Prostate gland (tissue), 2 donors: ENCODE measurements at regions not wholly inside any gene's neighbourhood (a gene's known extent, or its start where the extent isn't known, plus 50 kb on each side); places are given as distances from the start of the nearest gene placed in this dataset.

Experiments used
- POLR2AphosphoS5 ChIP-seq: sonication (generic); formaldehyde crosslinking; IDR thresholded peaks from one replicate; pipeline ENCODE4 v1.6.1; 2017; ENCODE audit warnings: antibody characterized with exemption
- TF ChIP-seq, protein P1 (sequence below), 4 experiments: fragments of 200-600 bp in 2 of 4; fragments of 450-650 bp in 2 of 4; sonication (generic) in 2 of 4; IDR thresholded peaks; 1 replicate in 3 of 4; 2 replicates in 1 of 4; pipeline ENCODE4 v1.5.1; 2016 to 2019; ENCODE audit warnings: antibody characterized with exemption in 4 of 4, mild to moderate bottlenecking in 2 of 4, moderate library complexity in 2 of 4

DNA sequence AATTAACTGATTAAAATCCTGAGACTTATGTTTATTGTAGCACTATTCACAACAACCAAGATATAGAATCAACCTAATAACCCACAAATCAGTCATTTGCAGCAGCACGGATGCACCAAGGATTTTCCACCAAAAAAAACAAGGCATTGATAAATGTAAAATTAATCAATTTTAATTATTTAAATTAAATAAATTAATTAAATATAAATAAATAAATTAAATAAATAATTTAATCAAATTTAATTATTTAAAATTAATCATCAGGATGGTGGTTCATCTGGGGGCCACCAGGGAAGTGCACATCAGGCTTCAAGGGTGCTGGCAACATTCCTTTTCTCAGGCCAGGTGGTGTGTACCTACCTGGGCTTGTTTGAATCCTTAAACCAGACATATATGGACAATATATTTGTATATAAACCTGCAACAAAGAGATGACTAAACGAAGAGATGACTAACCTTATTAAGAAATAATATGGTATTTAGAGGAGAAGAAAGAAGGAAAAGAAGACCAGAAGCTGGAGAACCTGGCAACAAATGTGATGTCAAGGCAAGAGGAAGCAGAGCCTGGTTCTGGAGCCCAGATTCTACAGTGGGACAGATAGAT, 89.2 kb downstream of the CD164 start:
- TF ChIP-seq, protein P1, sequence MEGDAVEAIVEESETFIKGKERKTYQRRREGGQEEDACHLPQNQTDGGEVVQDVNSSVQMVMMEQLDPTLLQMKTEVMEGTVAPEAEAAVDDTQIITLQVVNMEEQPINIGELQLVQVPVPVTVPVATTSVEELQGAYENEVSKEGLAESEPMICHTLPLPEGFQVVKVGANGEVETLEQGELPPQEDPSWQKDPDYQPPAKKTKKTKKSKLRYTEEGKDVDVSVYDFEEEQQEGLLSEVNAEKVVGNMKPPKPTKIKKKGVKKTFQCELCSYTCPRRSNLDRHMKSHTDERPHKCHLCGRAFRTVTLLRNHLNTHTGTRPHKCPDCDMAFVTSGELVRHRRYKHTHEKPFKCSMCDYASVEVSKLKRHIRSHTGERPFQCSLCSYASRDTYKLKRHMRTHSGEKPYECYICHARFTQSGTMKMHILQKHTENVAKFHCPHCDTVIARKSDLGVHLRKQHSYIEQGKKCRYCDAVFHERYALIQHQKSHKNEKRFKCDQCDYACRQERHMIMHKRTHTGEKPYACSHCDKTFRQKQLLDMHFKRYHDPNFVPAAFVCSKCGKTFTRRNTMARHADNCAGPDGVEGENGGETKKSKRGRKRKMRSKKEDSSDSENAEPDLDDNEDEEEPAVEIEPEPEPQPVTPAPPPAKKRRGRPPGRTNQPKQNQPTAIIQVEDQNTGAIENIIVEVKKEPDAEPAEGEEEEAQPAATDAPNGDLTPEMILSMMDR (IDR thresholded peaks at IDR 0.05), result no peak
- no peak for TF ChIP-seq POLR2AphosphoS5
